NCI-H1436 (cell line): ENCODE measurements at regions not wholly inside any gene's neighbourhood (a gene's known extent, or its start where the extent isn't known, plus 50 kb on each side); places are given as distances from the start of the nearest gene placed in this dataset.

Experiments
- DNase-seq: peaks from one replicate; lab custom pipeline; 2025; lab: John Stamatoyannopoulos, UW

- no peak for DNase-seq
Measured at GRCh38 chrX:42096265-42096920, 173.0 kb upstream of the CASK start.

- DNase-seq, result no peak
Measured at GRCh38 chrX:42094218-42094617, 170.9 kb upstream of the CASK start.

GRCh38 chrX:42093756-42094155 lies 170.4 kb upstream of the CASK start:
- DNase-seq, result no peak

GRCh38 chrX:42090395-42090794 lies 167.0 kb upstream of the CASK start:
- DNase-seq, result no peak

- DNase-seq, result no peak
Measured at GRCh38 chrX:42089031-42089430, 165.7 kb upstream of the CASK start.

- DNase-seq, result no peak
Measured at GRCh38 chrX:42087960-42088359, 164.6 kb upstream of the CASK start.

GRCh38 chrX:42085836-42086235 lies 162.5 kb upstream of the CASK start:
- DNase-seq, result no peak

GRCh38 chrX:42079968-42080367 lies 156.6 kb upstream of the CASK start:
- no peak for DNase-seq

GRCh38 chrX:42077675-42078074 lies 154.3 kb upstream of the CASK start:
- no peak for DNase-seq

GRCh38 chrX:42075032-42075431 lies 151.7 kb upstream of the CASK start:
- DNase-seq, result no peak

GRCh38 chrX:42073448-42073847 lies 150.1 kb upstream of the CASK start:
- no peak for DNase-seq

- DNase-seq, result no peak
Measured at GRCh38 chrX:42070866-42071265, 147.5 kb upstream of the CASK start.

- no peak for DNase-seq
Measured at GRCh38 chrX:42054256-42054655, 130.9 kb upstream of the CASK start.

GRCh38 chrX:42050345-42050744 lies 127.0 kb upstream of the CASK start:
- DNase-seq, result no peak

- no peak for DNase-seq
Measured at GRCh38 chrX:42047886-42048285, 124.5 kb upstream of the CASK start.

- DNase-seq, result no peak
Measured at GRCh38 chrX:42028109-42028508, 104.8 kb upstream of the CASK start.

- no peak for DNase-seq
Measured at GRCh38 chrX:42027367-42028000, 104.1 kb upstream of the CASK start.

- no peak for DNase-seq
Measured at GRCh38 chrX:42025861-42026260, 102.5 kb upstream of the CASK start.

GRCh38 chrX:42023122-42023521 lies 99.8 kb upstream of the CASK start:
- DNase-seq, result no peak

GRCh38 chrX:42022158-42022557 lies 98.8 kb upstream of the CASK start:
- no peak for DNase-seq

- no peak for DNase-seq
Measured at GRCh38 chrX:42021058-42021457, 97.7 kb upstream of the CASK start.

GRCh38 chrX:42020225-42020624 lies 96.9 kb upstream of the CASK start:
- DNase-seq, result no peak

- DNase-seq, result no peak
Measured at GRCh38 chrX:42017971-42018370, 94.6 kb upstream of the CASK start.

- no peak for DNase-seq
Measured at GRCh38 chrX:42000836-42001235, 77.5 kb upstream of the CASK start.
